ENCODE measurements at regions not wholly inside any gene's neighbourhood (a gene's known extent, or its start where the extent isn't known, plus 50 kb on each side); places are given as distances from the start of the nearest gene placed in this dataset.
"Not testable (repeated sequence)": the region's sequence is repeated elsewhere in the genome, so short reads cannot be mapped to it uniquely, and the experiment has no call there.

DNA sequence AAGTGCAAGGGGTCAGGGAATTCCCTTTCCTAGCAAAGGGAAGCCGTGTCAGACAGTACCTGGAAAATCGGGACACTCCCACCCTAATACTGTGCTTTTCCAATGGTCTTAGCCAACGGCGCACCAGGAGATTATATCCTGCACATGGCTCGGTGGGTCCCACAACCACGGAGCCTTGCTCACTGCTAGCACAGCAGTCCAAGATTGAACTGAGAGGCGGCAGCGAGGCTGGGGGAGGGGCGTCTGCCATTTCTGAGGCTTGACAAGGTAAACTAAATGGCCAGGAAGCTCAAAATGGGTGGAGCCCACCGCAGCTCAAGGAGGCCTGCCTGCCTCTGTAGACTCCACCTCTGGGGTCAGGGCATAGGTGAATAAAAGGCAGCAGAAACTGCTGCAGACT, 76.5 kb upstream of the LINC00632 start:
- H3K9me3 ChIP-seq (replicated peaks in 1 of 11); H3K9ac ChIP-seq; H3K4me1 ChIP-seq; H3K36me3 ChIP-seq; H3K4me3 ChIP-seq; H3K27ac ChIP-seq; H4K20me1 ChIP-seq; H3K4me2 ChIP-seq: not testable (repeated sequence)
- H3K27me3 ChIP-seq: peaks cover 45 to 79% (median 70%) of the 10 kb centered on the region in 11 experiments

DNA sequence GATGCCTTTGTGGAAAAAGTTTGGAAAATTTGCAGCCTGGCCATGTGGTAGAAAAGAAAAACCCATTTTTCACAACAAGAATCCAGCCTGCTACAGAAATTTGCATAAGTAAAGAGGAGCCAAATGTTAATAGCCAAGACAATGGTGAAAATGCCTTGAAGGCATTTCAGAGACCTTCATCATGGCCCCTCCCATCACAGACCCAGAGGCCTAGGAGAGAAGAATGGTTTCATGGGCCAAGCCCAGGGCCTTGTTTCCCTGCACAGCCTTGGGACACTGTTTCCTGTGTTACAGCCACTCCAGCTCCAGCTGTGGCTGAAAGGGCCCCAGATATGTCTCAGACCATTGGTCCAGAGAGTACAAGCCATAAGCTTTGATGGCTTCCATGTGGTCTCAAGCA, 101.4 kb upstream of the LINC00632 start:
- no peak overlapping the region for H3K27ac ChIP-seq
- H3K9ac ChIP-seq: no peak overlapping the region
- H3K36me3 ChIP-seq: no peaks in the 10 kb centered on the region
- no peak overlapping the region for H3K4me2 ChIP-seq
- H3K27me3 ChIP-seq: peaks cover 79 to 97% (median 90%) of the 10 kb centered on the region in 11 experiments
- H3K4me3 ChIP-seq: no peak overlapping the region
- H3K4me1 ChIP-seq: no peaks in the 10 kb centered on the region
- TF ChIP-seq Cebpa-rat (IDR thresholded peaks at IDR 0.05): no peak
- H3K9me3 ChIP-seq (replicated peaks in 1 of 11): peaks cover 0 to 17% (median 9%) of the 10 kb centered on the region in 11 experiments; a peak in 13 of 22 replicates
- H4K20me1 ChIP-seq: no peaks in the 10 kb centered on the region; a peak in 1 of 22 replicates

DNA sequence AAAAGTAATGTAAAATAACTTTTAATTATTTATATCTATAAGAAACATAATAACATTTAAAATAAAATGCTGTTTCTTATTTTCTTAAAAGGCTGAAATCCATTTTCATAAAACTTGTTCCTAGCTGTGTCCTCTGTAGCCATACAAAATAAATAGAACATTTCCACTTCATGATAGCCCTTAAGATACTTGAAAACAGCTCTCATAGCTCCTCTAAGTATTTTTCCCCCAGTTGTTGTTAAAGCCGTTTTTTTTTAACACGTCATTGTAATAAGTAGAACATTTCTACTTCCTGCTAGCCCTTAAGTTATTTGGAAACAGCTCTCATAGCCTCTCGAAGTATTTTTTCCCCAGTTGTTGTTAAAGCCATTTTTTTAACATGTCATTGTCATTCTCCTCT, 97.3 kb upstream of the SOX3 start:
- no peak overlapping the region for H3K4me2 ChIP-seq
- no peaks in the 10 kb centered on the region for H3K36me3 ChIP-seq
- H3K9ac ChIP-seq: no peak overlapping the region
- H3K4me3 ChIP-seq: no peak overlapping the region
- TF ChIP-seq Cebpa-rat (IDR thresholded peaks at IDR 0.05): no peak
- peaks cover 0 to 7% (median 0%) of the 10 kb centered on the region in 11 experiments; a peak in 1 of 22 replicates for H3K9me3 ChIP-seq (replicated peaks in 1 of 11)
- no peaks in the 10 kb centered on the region; a peak in 2 of 22 replicates for H4K20me1 ChIP-seq
- H3K27ac ChIP-seq: no peak overlapping the region
- H3K4me1 ChIP-seq: no peaks in the 10 kb centered on the region
- peaks cover 81 to 95% (median 92%) of the 10 kb centered on the region in 11 experiments for H3K27me3 ChIP-seq

DNA sequence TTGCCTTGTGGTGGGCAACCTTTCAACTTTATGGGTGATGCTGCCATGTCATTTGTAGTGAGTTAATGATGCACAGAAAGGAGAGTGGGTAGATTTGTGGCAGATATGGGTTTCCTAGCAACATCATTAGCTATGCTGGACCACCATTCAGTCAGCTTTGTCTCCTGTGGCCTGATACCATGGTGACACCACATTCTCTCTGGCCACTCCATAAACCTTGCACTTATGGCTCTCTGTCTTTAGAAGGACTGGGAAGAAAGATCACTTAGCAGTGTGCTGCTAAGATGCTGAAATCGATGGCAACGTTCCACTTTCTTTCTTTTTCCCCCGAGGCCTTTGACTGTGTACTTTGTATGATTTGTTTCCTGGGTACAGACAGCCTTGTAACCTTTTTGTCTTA, 95.0 kb upstream of the SOX3 start:
- Histone ChIP-seq H3K4me2 (no peak overlapping the region), H3K9me3 (replicated peaks in 1 of 11) (no peaks in the 10 kb centered on the region), H3K4me1 (no peaks in the 10 kb centered on the region), H3K27ac (no peak overlapping the region), H3K27me3 (peaks cover 74 to 95% (median 91%) of the 10 kb centered on the region in 11 experiments), H3K4me3 (no peak overlapping the region), H3K9ac (no peak overlapping the region), H4K20me1 (no peaks in the 10 kb centered on the region; a peak in 2 of 22 replicates), H3K36me3 (no peaks in the 10 kb centered on the region)
- no peak for TF ChIP-seq Cebpa-rat (IDR thresholded peaks at IDR 0.05)

DNA sequence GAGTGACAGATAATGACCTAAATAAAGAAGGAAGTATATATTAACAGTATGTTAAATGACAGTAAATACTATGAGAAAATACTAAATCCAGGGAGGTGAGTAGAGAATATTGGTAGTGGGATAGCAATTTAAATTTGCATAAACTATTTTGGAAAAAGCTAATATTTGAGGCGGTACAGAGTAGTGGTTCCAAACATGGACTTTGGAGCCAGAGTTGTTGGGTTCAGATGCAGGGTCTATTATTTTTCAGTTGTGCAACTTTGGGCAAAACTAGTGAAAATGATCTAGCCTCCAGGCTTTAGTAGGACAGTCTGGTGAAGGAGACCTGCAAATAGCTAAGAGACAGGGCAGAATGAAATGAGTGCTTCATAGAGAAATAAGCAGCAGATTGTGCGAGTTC, 84.8 kb upstream of the SOX3 start:
- no peaks in the 10 kb centered on the region for H3K9me3 ChIP-seq (replicated peaks in 1 of 11)
- no peak for TF ChIP-seq Cebpa-rat (IDR thresholded peaks at IDR 0.05)
- H3K36me3 ChIP-seq: no peaks in the 10 kb centered on the region
- peaks cover 92 to 100% (median 100%) of the 10 kb centered on the region in 11 experiments for H3K27me3 ChIP-seq
- no peak overlapping the region for H3K27ac ChIP-seq
- H4K20me1 ChIP-seq: no peaks in the 10 kb centered on the region
- no peaks in the 10 kb centered on the region for H3K4me1 ChIP-seq
- no peak overlapping the region for H3K4me2 ChIP-seq
- H3K4me3 ChIP-seq: no peak overlapping the region
- H3K9ac ChIP-seq: no peak overlapping the region

DNA sequence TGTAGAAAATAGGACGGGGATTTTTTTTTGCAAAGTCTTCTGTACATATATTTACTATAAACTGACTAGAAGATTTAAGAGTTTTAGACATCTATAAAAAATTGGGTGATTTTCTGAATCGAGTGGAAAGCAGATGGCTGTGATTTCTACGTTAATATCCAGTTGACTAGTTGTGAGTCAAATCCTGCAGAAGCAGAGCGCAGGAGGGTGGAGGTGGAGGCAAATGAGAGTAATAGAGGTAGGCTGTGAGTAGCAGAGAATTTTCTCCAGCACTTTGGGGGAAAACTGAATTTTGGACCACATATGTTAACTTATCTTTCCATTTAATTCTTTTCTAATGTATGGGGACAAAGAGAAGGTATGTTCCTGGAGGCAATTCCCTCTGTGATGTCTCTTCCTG, 82.1 kb upstream of the SOX3 start:
- Histone ChIP-seq H3K9me3 (replicated peaks in 1 of 11) (no peaks in the 10 kb centered on the region), H3K36me3 (no peaks in the 10 kb centered on the region), H3K27me3 (peaks cover 90 to 99% (median 96%) of the 10 kb centered on the region in 11 experiments), H3K9ac (no peak overlapping the region), H4K20me1 (no peaks in the 10 kb centered on the region), H3K4me1 (no peaks in the 10 kb centered on the region), H3K4me2 (no peak overlapping the region), H3K27ac (no peak overlapping the region), H3K4me3 (no peak overlapping the region)
- TF ChIP-seq Cebpa-rat (IDR thresholded peaks at IDR 0.05): no peak

DNA sequence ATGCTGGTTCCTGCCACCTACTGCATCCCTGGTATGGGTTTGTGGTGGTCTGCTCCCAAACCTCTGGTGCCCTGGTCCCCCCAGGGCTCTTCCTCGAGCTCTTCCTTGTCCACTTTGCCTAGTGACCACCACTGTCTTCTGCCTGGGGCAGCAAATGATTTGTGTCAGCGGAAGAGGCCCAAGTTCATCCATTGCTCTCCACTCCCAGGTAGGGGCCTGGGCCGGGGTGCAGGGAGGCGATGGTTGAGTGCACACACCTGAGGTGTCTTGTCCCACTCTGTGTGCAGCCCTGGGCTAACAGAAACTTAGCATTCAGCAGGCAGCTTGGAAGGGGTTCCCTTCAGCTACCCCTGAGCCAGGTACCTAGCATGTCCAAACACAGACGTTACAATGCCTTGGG, 75.6 kb upstream of the SOX3 start:
- H3K27me3 ChIP-seq: peaks cover 60 to 99% (median 88%) of the 10 kb centered on the region in 11 experiments
- H3K9me3 ChIP-seq (replicated peaks in 1 of 11): no peaks in the 10 kb centered on the region
- H3K9ac ChIP-seq: no peak overlapping the region
- H3K4me2 ChIP-seq: no peak overlapping the region
- TF ChIP-seq Cebpa-rat (IDR thresholded peaks at IDR 0.05): no peak
- H3K36me3 ChIP-seq: no peaks in the 10 kb centered on the region
- H4K20me1 ChIP-seq: no peaks in the 10 kb centered on the region; a peak in 2 of 22 replicates
- no peaks in the 10 kb centered on the region for H3K4me1 ChIP-seq
- no peak overlapping the region for H3K27ac ChIP-seq
- no peak overlapping the region for H3K4me3 ChIP-seq

DNA sequence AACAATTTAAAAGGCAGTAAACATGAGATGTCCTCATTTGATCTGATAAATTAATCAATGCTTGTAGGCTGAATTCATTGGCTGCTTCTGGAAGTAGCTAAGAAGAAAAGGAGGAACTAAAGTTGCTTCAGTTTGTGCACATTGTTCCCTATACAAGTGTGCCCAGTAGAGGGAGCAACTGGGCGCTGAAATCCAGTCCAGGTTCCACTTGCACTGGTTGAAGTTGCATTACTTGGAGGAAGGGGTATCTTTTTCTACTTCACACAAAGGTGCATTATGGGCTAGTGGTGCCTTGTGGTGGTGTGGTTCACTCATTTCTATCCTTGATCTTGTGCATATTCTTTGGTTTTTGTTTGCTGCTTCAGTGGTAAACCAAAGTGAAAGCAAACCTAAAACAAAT, 67.9 kb upstream of the SOX3 start:
- H3K4me1 ChIP-seq: no peaks in the 10 kb centered on the region
- H3K27ac ChIP-seq: no peak overlapping the region
- H4K20me1 ChIP-seq: no peaks in the 10 kb centered on the region; a peak in 1 of 22 replicates
- no peaks in the 10 kb centered on the region for H3K9me3 ChIP-seq (replicated peaks in 1 of 11)
- no peak overlapping the region for H3K9ac ChIP-seq
- no peaks in the 10 kb centered on the region for H3K36me3 ChIP-seq
- TF ChIP-seq Cebpa-rat (IDR thresholded peaks at IDR 0.05): no peak
- peaks cover 15 to 71% (median 60%) of the 10 kb centered on the region in 11 experiments; a peak in 21 of 22 replicates for H3K27me3 ChIP-seq
- no peak overlapping the region for H3K4me2 ChIP-seq
- no peak overlapping the region for H3K4me3 ChIP-seq

DNA sequence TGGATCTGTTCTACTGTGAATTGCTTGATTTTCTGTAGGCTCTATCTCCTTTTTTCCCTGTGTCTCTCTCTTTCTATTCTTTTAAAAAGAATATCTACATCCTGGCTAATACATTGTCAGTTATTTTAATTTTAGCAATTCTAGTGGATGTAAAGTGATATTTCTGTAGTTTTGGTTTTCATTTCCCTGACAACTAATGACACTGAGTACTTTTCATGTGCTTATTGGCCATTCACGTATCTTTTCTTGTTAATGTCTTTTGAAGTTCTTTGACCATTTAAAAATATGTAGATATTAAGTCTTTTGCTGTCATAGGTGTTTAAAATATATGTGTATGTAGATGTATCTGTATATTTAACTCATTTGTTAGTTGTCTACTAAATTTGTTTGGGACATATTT, 59.0 kb upstream of the SOX3 start:
- Histone ChIP-seq H3K9ac (no peak overlapping the region), H4K20me1 (no peaks in the 10 kb centered on the region), H3K4me1 (no peaks in the 10 kb centered on the region), H3K36me3 (no peaks in the 10 kb centered on the region), H3K27ac (no peak overlapping the region), H3K4me3 (no peak overlapping the region), H3K27me3 (peaks cover 31 to 87% (median 70%) of the 10 kb centered on the region in 11 experiments), H3K4me2 (no peak overlapping the region), H3K9me3 (replicated peaks in 1 of 11) (peaks cover 19 to 37% (median 24%) of the 10 kb centered on the region in 11 experiments)
- no peak for TF ChIP-seq Cebpa-rat (IDR thresholded peaks at IDR 0.05)
